ENCODE measurements at regions not wholly inside any gene's neighbourhood (a gene's known extent, or its start where the extent isn't known, plus 50 kb on each side); places are given as distances from the start of the nearest gene placed in this dataset.
"Not testable (repeated sequence)": the region's sequence is repeated elsewhere in the genome, so short reads cannot be mapped to it uniquely, and the experiment has no call there.

GRCh38 chr12:87671757-87672156 lies 357.4 kb downstream of the C12orf50 start:
- DNase-seq = no peak

GRCh38 chr12:87670448-87670847 lies 358.8 kb downstream of the C12orf50 start:
- no peak for DNase-seq

GRCh38 chr12:87667378-87667777 lies 361.8 kb downstream of the C12orf50 start:
- peak; percentile 66 for DNase-seq

- peak; percentile 34 for DNase-seq
These were observed 367.3 kb downstream of the C12orf50 start for GRCh38 chr12:87661786-87662377.

- peak; percentile 24 for DNase-seq
These were observed 368.0 kb downstream of the C12orf50 start for GRCh38 chr12:87660987-87661774.

- DNase-seq = no peak
These were observed 368.9 kb downstream of the C12orf50 start for GRCh38 chr12:87660291-87660690.

GRCh38 chr12:87656311-87656710 lies 372.9 kb downstream of the C12orf50 start:
- DNase-seq = no peak

GRCh38 chr12:87651670-87652425 lies 377.4 kb downstream of the C12orf50 start:
- no peak for DNase-seq

GRCh38 chr12:87642245-87642644 lies 387.0 kb downstream of the C12orf50 start:
- no peak for DNase-seq

GRCh38 chr12:87618199-87618598 lies 411.0 kb downstream of the C12orf50 start:
- DNase-seq = no peak

GRCh38 chr12:87612996-87613395 lies 416.2 kb downstream of the C12orf50 start:
- no peak for DNase-seq

- DNase-seq = no peak
These were observed 420.9 kb downstream of the C12orf50 start for GRCh38 chr12:87608321-87608720.

GRCh38 chr12:87603727-87604126 lies 425.5 kb downstream of the C12orf50 start:
- peak; percentile 13 for DNase-seq

- DNase-seq = no peak
These were observed 429.7 kb downstream of the C12orf50 start for GRCh38 chr12:87599459-87599858.

- no peak for DNase-seq
These were observed 432.1 kb downstream of the C12orf50 start for GRCh38 chr12:87597114-87597513.

GRCh38 chr12:87596636-87597035 lies 432.6 kb downstream of the C12orf50 start:
- DNase-seq = no peak

- DNase-seq = no peak
These were observed 433.1 kb downstream of the C12orf50 start for GRCh38 chr12:87596134-87596533.

- no peak for DNase-seq
These were observed 443.2 kb downstream of the C12orf50 start for GRCh38 chr12:87585882-87586557.

GRCh38 chr12:87579091-87579490 lies 450.1 kb downstream of the C12orf50 start:
- not testable (repeated sequence) for DNase-seq

- no peak for DNase-seq
These were observed 453.3 kb downstream of the C12orf50 start for GRCh38 chr12:87575906-87576305.

GRCh38 chr12:87566918-87567317 lies 462.3 kb downstream of the C12orf50 start:
- DNase-seq = not testable (repeated sequence)

GRCh38 chr12:87556985-87557384 lies 472.2 kb downstream of the C12orf50 start:
- DNase-seq = no peak

- DNase-seq = not testable (repeated sequence)
These were observed 498.0 kb downstream of the C12orf50 start for GRCh38 chr12:87531213-87531612.

All from kidney glomerular epithelial cell (primary cell).